SU-DHL-6 (cell line): ENCODE measurements at regions not wholly inside any gene's neighbourhood (a gene's known extent, or its start where the extent isn't known, plus 50 kb on each side); places are given as distances from the start of the nearest gene placed in this dataset.

ENCODE experiments used
- H2AFZ ChIP-seq: fragments of 200-600 bp; sonication (generic); 2 replicates; pipeline ENCODE4 v1.6.1; 2014; ENCODE audit warnings: low read depth, mild to moderate bottlenecking, moderate library complexity, mixed read lengths, antibody characterized with exemption, low read length; ENCODE audit not compliant: severe bottlenecking
- H3F3A ChIP-seq: fragments of 200-600 bp; shearing (Covaris generic); 2 replicates; pipeline ENCODE4 v1.6.0; 2016; ENCODE audit warnings: antibody characterized with exemption, mild to moderate bottlenecking; ENCODE audit not compliant: insufficient read depth
- H3K27ac ChIP-seq: fragments of 200-600 bp; sonication (generic); 2 replicates; pipeline ENCODE4 v1.5.1; 2016; ENCODE audit warnings: low read depth, mild to moderate bottlenecking, low read length, moderate library complexity, mixed read lengths
- H3K27me3 ChIP-seq: fragments of 200-600 bp; sonication (generic), shearing (Covaris generic); 2 replicates; pipeline ENCODE4 v1.6.0; 2014; ENCODE audit warnings: mild to moderate bottlenecking, low read length
- H3K36me3 ChIP-seq: fragments of 200-600 bp; sonication (generic); 2 replicates; pipeline ENCODE4 v1.6.1; 2014; ENCODE audit warnings: mild to moderate bottlenecking, low read length, mixed read lengths
- H3K4me2 ChIP-seq: fragments of 300-600, 200-600 bp; shearing (Covaris generic), sonication (generic); 2 replicates; pipeline ENCODE4 v1.6.0; 2014; ENCODE audit warnings: low read length, low read depth, mild to moderate bottlenecking; ENCODE audit not compliant: poor library complexity, severe bottlenecking
- H3K4me3 ChIP-seq: fragments of 200-600 bp; sonication (generic); 2 replicates; pipeline ENCODE4 v1.5.1; 2014; ENCODE audit warnings: antibody characterized with exemption, low read length, mild to moderate bottlenecking, mixed read lengths; ENCODE audit not compliant: insufficient read depth, poor library complexity, severe bottlenecking
- H3K79me2 ChIP-seq: fragments of 200-600 bp; sonication (generic); 2 replicates; pipeline ENCODE4 v1.6.1; 2014; ENCODE audit warnings: mild to moderate bottlenecking, low read length, moderate library complexity; ENCODE audit not compliant: insufficient read depth
- H3K9ac ChIP-seq: fragments of 200-600 bp; sonication (generic); 2 replicates; pipeline ENCODE4 v1.7.0; 2014; ENCODE audit warnings: mild to moderate bottlenecking, low read length
- H3K9me2 ChIP-seq: fragments of 200-600 bp; sonication (generic); replicated peaks from 2 replicates; pipeline ENCODE4 v1.6.1; 2014; ENCODE audit warnings: low read length; ENCODE audit not compliant: insufficient read depth
- H3K9me3 ChIP-seq: fragments of 200-600 bp; sonication (generic); 2 replicates; pipeline ENCODE4 v1.6.1; 2014; ENCODE audit warnings: low read length, mixed read lengths; ENCODE audit not compliant: insufficient read depth
- H4K20me1 ChIP-seq: fragments of 200-600 bp; sonication (generic); 2 replicates; pipeline ENCODE4 v1.6.1; 2014; ENCODE audit warnings: low read depth, mild to moderate bottlenecking, antibody characterized with exemption, low read length, moderate library complexity, mixed read lengths
- CTCF ChIP-seq: fragments of 200-600 bp; sonication (generic); IDR thresholded peaks from one replicate; pipeline ENCODE4 v1.5.1; 2017; ENCODE audit warnings: antibody characterized with exemption, mild to moderate bottlenecking, low read length, moderate library complexity; ENCODE audit not compliant: insufficient read depth, poor library complexity, severe bottlenecking
- EZH2phosphoT487 ChIP-seq: fragments of 200-600 bp; sonication (generic), shearing (Covaris generic); conservative IDR thresholded peaks from 2 replicates; pipeline ENCODE4 v1.6.1; 2018; ENCODE audit warnings: mild to moderate bottlenecking, antibody characterized with exemption, low read length, moderate library complexity, mixed read lengths

DNA sequence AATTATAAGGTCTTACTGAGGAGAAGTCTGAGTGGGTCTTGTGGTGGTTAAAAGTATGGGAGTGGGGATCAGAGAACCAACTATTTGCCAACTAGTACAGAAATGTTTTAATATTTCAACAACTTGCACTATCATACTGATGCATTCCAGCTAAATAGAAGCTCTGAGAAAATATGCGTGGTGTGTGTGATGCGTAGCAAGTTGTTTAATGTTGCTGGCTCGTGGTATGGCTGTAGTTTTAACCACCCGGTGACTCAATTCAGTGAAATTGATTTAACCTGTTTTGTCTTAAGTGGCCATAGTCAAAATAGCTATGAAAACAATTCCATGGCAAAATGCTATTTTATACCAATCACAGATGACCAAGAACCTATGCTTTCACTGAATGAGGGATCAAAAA, 176.5 kb upstream of the SLC24A2 start:
- TF ChIP-seq EZH2phosphoT487 (no peak), CTCF (no peak)
- Histone ChIP-seq H3K4me3 (no peak overlapping the region), H3K79me2 (no peaks in the 10 kb centered on the region), H3K36me3 (no peaks in the 10 kb centered on the region), H3K9ac (no peak overlapping the region), H3K27ac (no peak overlapping the region), H4K20me1 (no peaks in the 10 kb centered on the region), H3K9me2 (0 out of 2 replicates have a peak, but pooled peaks cover 5% of the 10 kb centered on the region), H3K9me3 (no peaks in the 10 kb centered on the region), H3F3A (no peaks in the 10 kb centered on the region), H3K27me3 (no peaks in the 10 kb centered on the region), H3K4me2 (no peak overlapping the region), H2AFZ (no peak overlapping the region)

DNA sequence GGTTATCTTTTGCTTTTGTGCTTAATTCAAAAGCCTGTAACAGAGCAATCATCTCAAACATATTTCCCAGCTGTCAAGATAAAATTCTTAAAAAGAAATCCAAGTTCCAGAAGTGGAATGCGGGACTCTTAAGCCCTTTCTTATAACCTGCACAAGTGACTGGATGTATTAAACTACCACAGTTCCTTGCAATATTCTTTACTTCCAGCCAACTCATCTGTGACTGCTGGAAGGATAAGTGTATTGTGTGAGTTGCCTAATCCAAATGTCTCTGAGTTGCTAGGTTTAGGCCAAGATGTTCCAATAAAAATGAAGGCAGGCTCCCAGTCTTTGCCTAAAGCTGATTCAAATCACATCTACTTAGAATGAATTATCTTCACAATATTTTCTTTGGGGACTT, 159.2 kb upstream of the SLC24A2 start:
- no peaks in the 10 kb centered on the region for H3K9me2 ChIP-seq
- no peak overlapping the region for H2AFZ ChIP-seq
- no peaks in the 10 kb centered on the region for H4K20me1 ChIP-seq

DNA sequence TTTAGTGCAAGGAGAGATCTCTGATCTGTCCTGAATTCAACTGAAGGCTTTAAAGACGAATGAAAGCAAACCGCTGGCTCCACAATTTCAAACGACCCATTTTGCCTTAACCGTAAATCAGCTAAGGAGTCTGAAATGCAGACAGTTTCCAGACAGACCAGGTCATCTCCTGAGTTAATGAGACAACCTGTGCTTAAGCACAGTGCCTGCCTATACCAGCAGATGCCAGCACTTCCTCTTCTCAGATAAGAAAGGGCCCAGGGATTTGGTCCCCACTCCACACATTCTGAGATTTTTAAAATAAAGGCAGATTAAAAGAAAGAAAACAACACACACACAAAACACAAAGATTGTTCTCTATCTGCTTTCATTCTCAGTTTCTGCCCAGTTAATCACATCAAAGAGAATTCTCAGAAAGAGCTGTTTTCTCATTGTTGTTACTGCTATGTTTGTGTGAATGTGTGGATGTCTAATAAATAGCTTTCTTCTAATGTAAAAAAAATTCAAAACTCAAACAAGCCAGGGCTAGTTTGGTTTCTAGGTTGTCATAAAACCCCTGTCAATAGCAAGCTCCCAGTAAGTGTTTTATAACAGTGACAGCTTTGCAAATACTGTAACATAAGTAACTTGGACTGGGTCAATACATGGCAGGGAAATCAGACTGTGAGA, 157.7 kb upstream of the SLC24A2 start:
- Histone ChIP-seq H3K27ac (no peak overlapping the region), H3K4me3 (no peak overlapping the region), H3F3A (no peaks in the 10 kb centered on the region), H2AFZ (no peak overlapping the region), H3K9me2 (no peaks in the 10 kb centered on the region), H3K79me2 (no peaks in the 10 kb centered on the region), H3K27me3 (no peaks in the 10 kb centered on the region), H3K4me2 (no peak overlapping the region), H3K9me3 (no peaks in the 10 kb centered on the region), H4K20me1 (no peaks in the 10 kb centered on the region), H3K9ac (no peak overlapping the region), H3K36me3 (no peaks in the 10 kb centered on the region)
- TF ChIP-seq CTCF (no peak), EZH2phosphoT487 (no peak)

More for the DNA sequence above, 159.2 kb upstream of the SLC24A2 start:
- no peaks in the 10 kb centered on the region for H3K36me3 ChIP-seq
- H3K4me3 ChIP-seq, result no peak overlapping the region
- H3K79me2 ChIP-seq, result no peaks in the 10 kb centered on the region
- no peak overlapping the region for H3K27ac ChIP-seq
- no peaks in the 10 kb centered on the region for H3K9me3 ChIP-seq
- no peaks in the 10 kb centered on the region for H3F3A ChIP-seq
- no peak overlapping the region for H3K4me2 ChIP-seq
- TF ChIP-seq CTCF (no peak), EZH2phosphoT487 (no peak)
- H3K9ac ChIP-seq, result no peak overlapping the region
- H3K27me3 ChIP-seq, result no peaks in the 10 kb centered on the region
